ENCODE measurements at regions not wholly inside any gene's neighbourhood (a gene's known extent, or its start where the extent isn't known, plus 50 kb on each side); places are given as distances from the start of the nearest gene placed in this dataset.

DNA sequence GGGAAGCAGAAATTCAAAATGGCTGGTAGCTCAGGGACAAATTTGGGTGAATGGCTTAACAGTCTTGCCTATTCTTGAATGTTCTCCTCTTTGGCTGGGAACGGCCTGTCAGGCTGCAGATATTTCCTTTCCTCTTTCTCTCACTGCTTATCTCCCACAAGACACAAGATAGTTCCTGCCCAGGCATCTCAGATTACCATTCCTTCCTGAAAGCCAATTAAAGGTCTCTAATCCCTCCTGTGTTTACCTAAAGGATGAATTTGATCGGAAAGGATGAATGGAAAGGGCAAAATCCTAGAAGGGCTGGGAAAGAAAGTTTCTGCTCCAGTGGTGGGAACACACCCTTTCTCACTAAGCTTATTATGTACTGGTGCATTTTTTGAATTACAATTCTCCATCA is 95.9 kb upstream of the JAG1 start:
- DNase-seq (ENCODE audit: low spot score) (no peak), FAIRE-seq (no peak), ATAC-seq (no peak)
- Histone ChIP-seq H3K4me2 (ENCODE audit: low read depth, low read length) (no peak overlapping the region), H3K27ac (ENCODE audit: extremely low read length, insufficient read depth, low read length) (no peak overlapping the region), H3K9ac (ENCODE audit: insufficient read depth, low read depth, low read length) (no peak overlapping the region), H3K79me2 (ENCODE audit: insufficient read depth, low read length) (no peaks in the 10 kb centered on the region), H4K20me1 (ENCODE audit: insufficient read depth, low read length) (no peaks in the 10 kb centered on the region), H3K9me3 (ENCODE audit: low read length) (no peaks in the 10 kb centered on the region), H3K36me3 (replicated peaks in 1 of 2; ENCODE audit: control insufficient read depth in 1 of 2, insufficient read depth in 2 of 2, low read length in 2 of 2) (no peaks in the 10 kb centered on the region), H3K27me3 (ENCODE audit: control insufficient read depth in 1 of 2, insufficient read depth in 2 of 2, low read length in 2 of 2) (0 out of 5 replicates have a peak, but pooled peaks cover 0 to 5% of the 10 kb centered on the region in 2 experiments), H2AFZ (ENCODE audit: low read length) (no peak overlapping the region), H3K4me3 (replicated peaks in 1 of 3; ENCODE audit: insufficient read depth in 1 of 3, low read depth in 2 of 3, low read length in 3 of 3) (no peak overlapping the region), H3K4me1 (ENCODE audit: insufficient read depth, low read length) (no peaks in the 10 kb centered on the region)
- in situ Hi-C loops (cut with HindIII; ENCODE audit: extremely low pct_ligation_motif_present, low pct_unique_long_range_greater_than_20kb) (no loop called here), intact Hi-C loops (cut with micrococcal nuclease; ENCODE audit: unreplicated experiment) (no loop called here)
- ChIA-PET CTCF (ENCODE audit: low intra/inter-chr PET ratio, low total read pairs) (no interaction called here), POLR2A (no interaction called here)
- BruUV-seq (replicated peaks) = no TSS peak
- 23% methylated on average over 2 of the region's 2 CpGs for whole genome bisulfite sequencing (ENCODE audit: low lambda C conversion rate)
- TF ChIP-seq PCBP2 (optimal IDR thresholded peaks at IDR 0.05; ENCODE audit: low read depth, low read length, poor library complexity, severe bottlenecking) (no peak), ATF1 (CRISPR knock-in tag; IDR thresholded peaks at IDR 0.05) (no peak), ZNF276 (CRISPR knock-in tag; IDR thresholded peaks at IDR 0.05; ENCODE audit: low read depth) (no peak), ZBTB3 (CRISPR knock-in tag; IDR thresholded peaks at IDR 0.05; ENCODE audit: borderline replicate concordance, low read depth) (no peak), YEATS2 (CRISPR knock-in tag; IDR thresholded peaks at IDR 0.05; ENCODE audit: borderline replicate concordance) (no peak), KDM4B (CRISPR knock-in tag; IDR thresholded peaks at IDR 0.05) (no peak), PTBP1 (IDR thresholded peaks at IDR 0.05; ENCODE audit: low read depth, low read length, poor library complexity, severe bottlenecking) (no peak)

DNA sequence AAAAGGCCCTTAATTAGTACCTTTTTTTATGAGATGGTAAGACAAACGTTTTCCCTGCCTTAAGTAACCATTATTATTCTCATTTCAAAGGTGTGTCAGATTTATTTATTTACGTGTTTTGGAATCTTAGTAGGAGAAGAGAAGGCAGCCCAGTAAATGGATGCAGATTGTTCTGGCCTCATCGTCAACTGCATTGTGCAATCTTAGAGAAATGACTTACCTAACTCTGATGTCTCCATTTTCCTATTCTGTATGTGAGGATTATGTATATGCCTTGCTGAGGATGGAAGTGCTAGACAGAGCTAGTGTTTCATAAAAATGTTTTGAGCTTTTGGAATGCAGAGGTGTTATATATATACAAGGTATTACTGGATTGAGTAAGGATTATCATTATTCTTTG is 97.0 kb upstream of the JAG1 start:
- H3K79me2 ChIP-seq (ENCODE audit: insufficient read depth, low read length) = no peaks in the 10 kb centered on the region

More for the DNA sequence above, 97.0 kb upstream of the JAG1 start:
- H3K9ac ChIP-seq (ENCODE audit: insufficient read depth, low read depth, low read length) = no peak overlapping the region
- intact Hi-C loops (cut with micrococcal nuclease; ENCODE audit: unreplicated experiment) (no loop called here), in situ Hi-C loops (cut with HindIII; ENCODE audit: extremely low pct_ligation_motif_present, low pct_unique_long_range_greater_than_20kb) (no loop called here)
- H3K4me2 ChIP-seq (ENCODE audit: low read depth, low read length) = no peak overlapping the region
- no peaks in the 10 kb centered on the region for H3K36me3 ChIP-seq (replicated peaks in 1 of 2; ENCODE audit: control insufficient read depth in 1 of 2, insufficient read depth in 2 of 2, low read length in 2 of 2)
- ChIA-PET POLR2A (no interaction called here), CTCF (ENCODE audit: low intra/inter-chr PET ratio, low total read pairs) (no interaction called here)
- no peak overlapping the region for H2AFZ ChIP-seq (ENCODE audit: low read length)
- no peaks in the 10 kb centered on the region for H3K4me1 ChIP-seq (ENCODE audit: insufficient read depth, low read length)
- DNase-seq (ENCODE audit: low spot score) (no peak), FAIRE-seq (no peak), ATAC-seq (no peak)
- TF ChIP-seq CEBPB (IDR thresholded peaks at IDR 0.05; ENCODE audit: borderline replicate concordance, low read depth, low read length) (peak; percentile 83; the same call in 1 of the 2 replicates), SOX13 (IDR thresholded peaks at IDR 0.05) (no peak), SOX13 (CRISPR knock-in tag; conservative IDR thresholded peaks at IDR 0.05 in 1 of 2, IDR thresholded peaks at IDR 0.05 in 1 of 2) (no peak)
- WGBS (ENCODE audit: low lambda C conversion rate) = 23% methylated on average over 3 of the region's 3 CpGs
- H3K27me3 ChIP-seq (ENCODE audit: control insufficient read depth in 1 of 2, insufficient read depth in 2 of 2, low read length in 2 of 2) = no peaks in the 10 kb centered on the region; a peak in 1 of 5 replicates
- no peak overlapping the region for H3K27ac ChIP-seq (ENCODE audit: extremely low read length, insufficient read depth, low read length)
- no peak overlapping the region for H3K4me3 ChIP-seq (replicated peaks in 1 of 3; ENCODE audit: insufficient read depth in 1 of 3, low read depth in 2 of 3, low read length in 3 of 3)
- H4K20me1 ChIP-seq (ENCODE audit: insufficient read depth, low read length) = no peaks in the 10 kb centered on the region
- H3K9me3 ChIP-seq (ENCODE audit: low read length) = no peaks in the 10 kb centered on the region
- no TSS peak for BruUV-seq (replicated peaks)
